Astrocyte of the cerebellum (primary cell): ENCODE measurements at regions not wholly inside any gene's neighbourhood (a gene's known extent, or its start where the extent isn't known, plus 50 kb on each side); places are given as distances from the start of the nearest gene placed in this dataset.

ENCODE experiments used
- DNase-seq: peaks from one replicate; pipeline ENCODE4 v3.0.0-alpha.2; 2011; ENCODE audit warnings: low read depth
- H3K4me3 ChIP-seq: 2 replicates; pipeline ENCODE4 v1.5.1; 2011; ENCODE audit warnings: mild to moderate bottlenecking, low read depth, low read length, moderate library complexity
- in situ Hi-C: cut with HindIII; loops from 2 replicates; pipeline ENCODE4 v1.10.0; 2017; ENCODE audit warnings: low sequenced_read_pairs
- TF ChIP-seq, protein P1 (sequence below): IDR thresholded peaks from 2 replicates; pipeline ENCODE4 v1.5.1; 2012; ENCODE audit warnings: low read length, low read depth, moderate library complexity, mild to moderate bottlenecking; ENCODE audit errors: missing control alignments

DNA sequence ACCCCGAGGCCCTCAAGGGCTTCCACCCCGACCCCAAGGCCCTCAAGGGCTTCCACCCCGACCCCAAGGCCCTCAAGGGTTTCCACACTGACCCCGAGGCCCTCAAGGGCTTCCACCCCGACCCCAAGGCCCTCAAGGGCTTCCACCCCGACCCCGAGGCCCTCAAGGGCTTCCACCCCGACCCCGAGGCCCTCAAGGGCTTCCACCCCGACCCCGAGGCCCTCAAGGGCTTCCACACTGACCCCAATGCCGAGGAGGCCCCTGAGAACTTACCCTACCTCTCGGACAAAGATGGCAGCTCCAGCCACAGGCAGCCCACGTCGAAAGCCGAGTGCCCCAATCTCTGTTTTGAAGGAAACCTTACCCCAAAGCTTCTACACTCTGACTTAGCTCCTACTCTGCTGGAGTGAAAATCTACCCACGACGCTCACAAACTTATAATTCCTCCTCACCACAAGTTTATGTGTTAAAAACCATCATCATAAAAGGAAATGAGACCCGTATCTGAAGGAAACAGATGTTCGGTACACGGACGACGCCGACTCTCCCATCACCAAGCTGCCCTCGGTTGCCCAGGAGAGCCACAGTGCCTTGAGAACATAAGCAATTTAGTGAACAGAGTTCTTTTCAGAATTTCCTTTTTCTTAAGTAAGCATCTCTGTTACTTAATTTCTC, 61.2 kb upstream of the RPH3AL start:
- DNase-seq = no peak
- in situ Hi-C loops = no loop called here
- H3K4me3 ChIP-seq = no peak overlapping the region

DNA sequence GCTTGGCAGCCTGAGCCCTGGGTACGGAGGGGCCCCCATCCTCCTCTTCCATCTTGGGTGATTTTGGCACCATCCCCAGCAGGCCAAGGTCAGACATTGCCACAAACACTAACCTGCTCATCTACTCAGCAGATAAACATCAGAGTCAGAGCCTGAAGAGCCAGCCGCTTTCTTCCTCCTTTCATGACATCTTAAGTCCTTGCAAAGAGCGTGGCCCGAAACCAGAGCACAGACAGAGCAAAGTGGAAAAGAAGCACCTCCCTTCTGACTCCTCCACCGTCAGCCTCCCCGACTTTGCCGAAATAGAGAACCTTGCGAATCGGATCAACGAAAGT, 60.4 kb upstream of the RPH3AL start:
- in situ Hi-C loops = no loop called here
- TF ChIP-seq, protein P1, sequence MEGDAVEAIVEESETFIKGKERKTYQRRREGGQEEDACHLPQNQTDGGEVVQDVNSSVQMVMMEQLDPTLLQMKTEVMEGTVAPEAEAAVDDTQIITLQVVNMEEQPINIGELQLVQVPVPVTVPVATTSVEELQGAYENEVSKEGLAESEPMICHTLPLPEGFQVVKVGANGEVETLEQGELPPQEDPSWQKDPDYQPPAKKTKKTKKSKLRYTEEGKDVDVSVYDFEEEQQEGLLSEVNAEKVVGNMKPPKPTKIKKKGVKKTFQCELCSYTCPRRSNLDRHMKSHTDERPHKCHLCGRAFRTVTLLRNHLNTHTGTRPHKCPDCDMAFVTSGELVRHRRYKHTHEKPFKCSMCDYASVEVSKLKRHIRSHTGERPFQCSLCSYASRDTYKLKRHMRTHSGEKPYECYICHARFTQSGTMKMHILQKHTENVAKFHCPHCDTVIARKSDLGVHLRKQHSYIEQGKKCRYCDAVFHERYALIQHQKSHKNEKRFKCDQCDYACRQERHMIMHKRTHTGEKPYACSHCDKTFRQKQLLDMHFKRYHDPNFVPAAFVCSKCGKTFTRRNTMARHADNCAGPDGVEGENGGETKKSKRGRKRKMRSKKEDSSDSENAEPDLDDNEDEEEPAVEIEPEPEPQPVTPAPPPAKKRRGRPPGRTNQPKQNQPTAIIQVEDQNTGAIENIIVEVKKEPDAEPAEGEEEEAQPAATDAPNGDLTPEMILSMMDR = no peak
- no peak overlapping the region for H3K4me3 ChIP-seq
- DNase-seq = no peak

More for the DNA sequence above, 61.2 kb upstream of the RPH3AL start:
- TF ChIP-seq, protein P1 = no peak

DNA sequence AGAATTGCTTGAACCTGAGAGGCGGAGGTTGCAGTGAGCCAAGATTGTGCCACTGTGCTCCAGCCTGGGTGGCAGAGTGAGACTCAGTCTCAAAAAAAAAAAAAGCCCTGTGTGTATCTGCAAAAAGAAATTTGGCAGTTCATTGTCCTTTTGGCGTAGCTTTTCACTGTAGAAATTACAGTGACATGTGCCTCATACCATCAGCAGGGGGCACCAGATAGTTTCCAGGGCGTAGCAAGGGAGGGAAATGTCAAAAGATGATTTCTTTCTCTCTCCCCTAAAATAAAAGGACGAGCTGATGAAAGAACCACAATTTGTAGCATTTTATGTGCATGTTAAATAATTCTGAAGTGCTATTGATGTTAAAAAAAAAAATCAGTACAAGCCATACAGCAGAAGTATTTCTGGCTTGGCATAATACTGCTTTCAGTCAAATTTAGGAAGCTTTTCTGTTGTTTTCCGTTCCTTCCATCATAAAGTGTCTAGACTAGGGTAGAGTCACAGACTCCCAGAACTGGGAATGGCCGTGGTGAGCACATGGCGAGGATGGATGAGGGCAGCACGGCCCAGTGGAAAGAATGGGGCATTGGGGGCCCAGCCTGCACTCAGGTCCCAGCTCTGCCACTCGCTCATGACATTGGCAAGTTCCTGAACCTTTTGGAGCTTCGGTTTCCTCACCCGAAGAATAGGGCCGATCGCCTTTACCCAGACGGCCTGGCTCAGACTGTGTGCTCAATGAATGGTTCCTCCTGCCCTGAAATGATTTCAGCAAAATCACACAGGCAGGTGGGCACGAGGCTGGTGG, 59.8 kb upstream of the RPH3AL start:
- peak; percentile 50 for DNase-seq
- in situ Hi-C loops = no loop called here
- H3K4me3 ChIP-seq = no peak overlapping the region
- TF ChIP-seq, protein P1 = peak; percentile 77

- TF ChIP-seq, protein P1 = no peak
- in situ Hi-C loops = no loop called here
- no peak for DNase-seq
- H3K4me3 ChIP-seq = peak overlapping the region; percentile 75
These were observed 59.0 kb upstream of the RPH3AL start for GRCh38 chr17:411421-412120.

DNA sequence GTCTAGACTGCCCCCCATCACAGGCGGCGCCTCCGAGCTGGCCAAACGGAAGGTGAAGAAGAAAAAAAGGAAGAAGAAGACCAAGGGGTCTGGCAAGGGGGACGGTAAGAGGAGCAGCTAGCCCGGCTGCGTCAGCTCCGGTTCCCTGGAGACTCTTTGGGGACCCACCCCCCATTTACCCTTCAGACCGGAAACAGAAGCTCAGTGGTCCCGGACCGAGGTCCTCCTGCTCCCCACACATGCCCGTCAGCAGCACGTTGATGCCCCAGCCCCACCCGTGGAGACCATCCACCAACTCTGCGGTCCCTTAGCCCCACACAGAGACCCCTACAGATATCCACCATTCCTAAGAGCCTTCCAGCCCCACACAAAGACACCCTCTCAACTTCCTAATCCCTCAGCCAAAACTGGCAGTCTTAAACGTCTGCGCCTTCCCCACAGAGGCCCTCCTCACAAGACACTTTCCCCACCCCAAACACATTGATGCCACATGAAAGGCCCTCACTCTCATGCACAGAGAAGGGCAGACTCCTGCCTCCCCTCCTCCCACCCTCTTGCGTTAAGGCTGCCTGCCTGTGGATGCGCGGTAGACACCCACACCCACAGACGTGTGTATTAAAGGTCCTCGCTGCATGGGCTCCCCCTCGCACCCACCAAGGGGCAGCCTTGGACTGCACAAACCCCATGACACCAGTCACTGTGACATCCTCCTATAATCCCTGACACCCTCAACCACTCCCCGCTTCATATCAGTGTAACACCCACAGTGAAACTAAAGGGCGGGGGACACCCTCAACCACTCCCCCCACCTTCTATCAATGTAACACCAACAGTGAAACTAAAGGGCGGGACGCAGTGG, 58.2 kb upstream of the RPH3AL start:
- peak overlapping the region; percentile 75 for H3K4me3 ChIP-seq
- TF ChIP-seq, protein P1 = no peak
- no peak for DNase-seq
- in situ Hi-C loops = no loop called here
